Liver (tissue), 7 donors: ENCODE measurements at regions not wholly inside any gene's neighbourhood (a gene's known extent, or its start where the extent isn't known, plus 50 kb on each side); places are given as distances from the start of the nearest gene placed in this dataset.
"Not testable (repeated sequence)": the region's sequence is repeated elsewhere in the genome, so short reads cannot be mapped to it uniquely, and the experiment has no call there.

Experiments used
- DNase-seq: peaks from one replicate; pipeline ENCODE4 v3.0.0-alpha.2; 2017; ENCODE audit warnings: low spot score
- H3K27ac ChIP-seq, 2 donors: one replicate each; pipeline ENCODE4 v1.7.0; 2013; ENCODE audit warnings: inconsistent platforms in 2 of 2, low read length in 2 of 2, control low read depth in 1 of 2, low read depth in 1 of 2, mild to moderate bottlenecking in 1 of 2
- H3K27me3 ChIP-seq, 4 donors: one replicate each; pipeline versions ENCODE4 v1.6.1 to v1.7.0; 2013; ENCODE audit warnings: low read length in 3 of 4, inconsistent platforms in 1 of 4, mild to moderate bottlenecking in 1 of 4, moderate library complexity in 1 of 4; ENCODE audit not compliant: control insufficient read depth in 4 of 4, insufficient read depth in 4 of 4
- H3K36me3 ChIP-seq, 4 donors: one replicate each; pipeline versions ENCODE4 v1.6.1 to v1.7.0; 2013; ENCODE audit warnings: low read length in 3 of 4, mild to moderate bottlenecking in 3 of 4, low read depth in 1 of 4, moderate library complexity in 1 of 4; ENCODE audit not compliant: control insufficient read depth in 4 of 4, insufficient read depth in 3 of 4
- H3K4me1 ChIP-seq, 4 donors: one replicate each; pipeline versions ENCODE4 v1.6.1 to v1.7.0; 2013; ENCODE audit warnings: low read length in 3 of 4, mild to moderate bottlenecking in 3 of 4, moderate library complexity in 1 of 4; ENCODE audit not compliant: control insufficient read depth in 4 of 4, insufficient read depth in 4 of 4
- H3K4me3 ChIP-seq, 3 donors: one replicate each; pipeline versions ENCODE4 v1.6.1 to v1.7.0; 2013; ENCODE audit warnings: low read length in 3 of 3, control low read depth in 1 of 3, low read depth in 1 of 3, mild to moderate bottlenecking in 1 of 3
- H3K9ac ChIP-seq, 2 donors: one replicate each; pipeline ENCODE4 v1.7.0; 2013; ENCODE audit warnings: low read length in 2 of 2, mild to moderate bottlenecking in 2 of 2, moderate library complexity in 2 of 2, control low read depth in 1 of 2, low read depth in 1 of 2
- H3K9me3 ChIP-seq, 4 donors: one replicate each; pipeline versions ENCODE4 v1.6.1 to v1.7.0; 2013; ENCODE audit warnings: low read length in 3 of 4; ENCODE audit not compliant: control insufficient read depth in 4 of 4
- HNF4A ChIP-seq, 2 donors: conservative IDR thresholded peaks; 2 replicates each; pipeline ENCODE4 v1.6.1; 2016; ENCODE audit warnings: antibody characterized with exemption in 2 of 2, mild to moderate bottlenecking in 2 of 2
- RXRA ChIP-seq, 2 donors: IDR thresholded peaks; 2 replicates each; pipeline ENCODE4 v1.6.1; 2017 to 2018; ENCODE audit warnings: antibody characterized with exemption in 2 of 2, mild to moderate bottlenecking in 1 of 2
- WGBS: extraction: QIAGEN DNeasy Blood & Tissue Kit; methylation state at CpG from one replicate; pipeline ENCODE4 v1.1.7; 2013; 5-methylcytosine and 5-hydroxymethylcytosine counted together
- donor health status: healthy.
- donor health status: healthy.
- donor health status: healthy.
- donor health status: healthy.

DNA sequence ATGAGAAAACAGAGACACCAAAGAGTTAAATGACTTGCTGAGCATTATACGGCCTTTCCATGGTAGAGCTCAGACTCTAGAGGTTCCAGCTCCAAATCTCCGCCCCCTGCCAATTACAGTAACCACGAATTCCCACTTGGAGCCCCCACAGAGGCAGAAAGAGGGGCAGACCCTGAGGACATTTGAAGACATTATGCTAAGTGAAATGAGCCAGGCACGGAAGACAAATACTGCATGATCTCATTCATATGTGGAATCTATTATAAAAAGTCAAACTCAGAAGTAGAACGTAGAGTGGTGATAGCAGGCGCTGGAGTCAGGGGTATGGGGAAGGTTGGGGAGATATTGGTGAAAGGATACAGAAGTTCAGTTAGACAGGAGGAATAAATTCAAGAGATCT, 303.4 kb downstream of the ANAPC1 start:
- not testable (repeated sequence) for H3K4me3 ChIP-seq, H3K9me3 ChIP-seq, H3K9ac ChIP-seq, H3K27me3 ChIP-seq, H3K27ac ChIP-seq, H3K36me3 ChIP-seq, DNase-seq, H3K4me1 ChIP-seq
- no CpG with 5 or more reads among the region's 6 CpGs for WGBS

DNA sequence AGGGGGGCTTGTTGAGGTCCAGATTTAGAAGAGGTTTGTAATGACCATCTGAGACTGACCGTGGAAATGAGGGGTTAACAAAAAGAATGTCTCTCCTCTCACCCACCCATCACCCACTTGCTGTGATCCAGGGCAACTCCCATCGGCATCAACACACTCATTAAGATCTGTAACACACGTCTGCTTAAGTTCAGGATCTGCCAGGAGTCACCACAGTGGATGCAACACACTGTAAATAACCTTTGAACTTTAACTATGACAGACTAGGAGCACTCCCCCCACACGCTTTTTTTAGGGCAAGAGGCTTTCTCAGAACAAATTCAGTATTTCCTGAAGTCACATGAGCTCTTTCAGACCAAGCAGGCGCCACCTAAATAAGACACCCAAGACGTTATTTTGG, 301.9 kb downstream of the ANAPC1 start:
- DNase-seq, H3K4me1 ChIP-seq, H3K9ac ChIP-seq, H3K27ac ChIP-seq, H3K9me3 ChIP-seq, H3K27me3 ChIP-seq, H3K36me3 ChIP-seq, H3K4me3 ChIP-seq: not testable (repeated sequence)
- 49% methylated on average over 6 of the region's 6 CpGs for WGBS
- TF ChIP-seq RXRA (IDR thresholded peaks at IDR 0.05), result peak in 1 of 2 donors; percentile 28
- TF ChIP-seq HNF4A (conservative IDR thresholded peaks at IDR 0.05), result peak in 1 of 2 donors; percentile 22

DNA sequence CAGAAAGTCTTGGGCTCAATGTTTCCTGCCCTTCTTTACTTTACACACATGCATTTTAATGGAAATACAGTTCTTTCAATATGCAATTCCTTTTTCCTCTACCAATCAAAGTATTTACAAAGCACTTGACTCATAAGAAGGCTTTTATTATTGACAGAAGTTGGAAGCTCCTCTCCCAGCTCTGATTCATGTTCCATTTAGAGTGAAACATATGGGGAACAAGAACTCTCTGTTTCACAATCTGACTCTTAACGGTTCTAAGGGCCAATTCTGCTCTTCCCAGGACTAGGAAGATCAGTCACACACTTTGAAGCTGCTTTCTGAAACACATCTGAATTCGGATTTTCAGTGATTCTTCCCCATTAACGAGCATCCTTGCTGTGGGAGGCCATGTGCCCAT, 300.5 kb downstream of the ANAPC1 start:
- WGBS, result no CpG with 5 or more reads among the region's 3 CpGs
- not testable (repeated sequence) for H3K27ac ChIP-seq, H3K36me3 ChIP-seq, H3K4me1 ChIP-seq, H3K27me3 ChIP-seq, H3K9ac ChIP-seq, DNase-seq, H3K9me3 ChIP-seq, H3K4me3 ChIP-seq

DNA sequence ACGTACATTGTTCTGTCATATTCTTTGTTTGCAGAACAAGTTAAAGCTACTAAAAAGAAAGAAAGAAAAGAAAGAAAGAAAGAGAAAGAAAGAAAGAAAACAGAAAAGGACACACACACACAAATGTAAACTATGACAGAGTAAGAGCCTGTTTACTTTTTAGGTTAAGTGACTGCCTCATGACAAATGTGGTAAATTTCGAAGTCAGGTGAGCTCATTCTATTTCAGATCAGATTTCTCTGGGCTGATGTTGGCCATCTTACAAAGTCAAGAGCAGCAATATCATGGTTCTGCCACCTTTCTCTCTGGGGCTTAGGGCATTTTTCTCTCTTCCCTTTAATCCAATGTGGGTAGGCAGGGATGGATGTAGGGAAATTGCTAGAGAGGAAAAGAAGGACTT, 299.5 kb downstream of the ANAPC1 start:
- not testable (repeated sequence) for H3K27ac ChIP-seq, H3K4me3 ChIP-seq, H3K27me3 ChIP-seq, H3K36me3 ChIP-seq, H3K9me3 ChIP-seq, H3K9ac ChIP-seq, H3K4me1 ChIP-seq, DNase-seq
- 90% methylated on average over 1 of the region's 2 CpGs for WGBS

DNA sequence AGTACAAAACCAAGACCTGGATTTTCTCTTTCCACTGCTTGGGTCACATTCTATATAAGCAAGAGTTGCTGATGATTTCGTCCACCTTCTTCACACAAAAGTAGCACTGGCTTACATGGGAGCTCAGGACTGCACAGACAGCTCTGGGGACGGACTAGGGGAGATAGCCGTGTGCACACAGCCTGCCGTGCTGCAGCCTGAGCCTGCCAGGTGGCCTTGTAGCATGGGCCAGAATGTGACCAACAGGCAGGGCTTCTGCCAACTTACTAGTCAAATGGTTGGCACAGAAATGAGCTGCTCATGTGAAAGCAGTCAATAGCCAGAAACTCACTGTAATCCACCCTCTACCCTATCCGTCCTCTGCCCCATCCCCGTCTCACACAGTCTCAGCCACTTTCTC, 299.0 kb downstream of the ANAPC1 start:
- not testable (repeated sequence) for H3K27me3 ChIP-seq, H3K36me3 ChIP-seq, DNase-seq, H3K4me3 ChIP-seq, H3K4me1 ChIP-seq, H3K9ac ChIP-seq, H3K9me3 ChIP-seq, H3K27ac ChIP-seq
- 36% methylated on average over 6 of the region's 6 CpGs for WGBS
- TF ChIP-seq RXRA (IDR thresholded peaks at IDR 0.05) (peak in 1 of 2 donors; percentile 33), HNF4A (conservative IDR thresholded peaks at IDR 0.05) (peak in 1 of 2 donors; percentile 24)

DNA sequence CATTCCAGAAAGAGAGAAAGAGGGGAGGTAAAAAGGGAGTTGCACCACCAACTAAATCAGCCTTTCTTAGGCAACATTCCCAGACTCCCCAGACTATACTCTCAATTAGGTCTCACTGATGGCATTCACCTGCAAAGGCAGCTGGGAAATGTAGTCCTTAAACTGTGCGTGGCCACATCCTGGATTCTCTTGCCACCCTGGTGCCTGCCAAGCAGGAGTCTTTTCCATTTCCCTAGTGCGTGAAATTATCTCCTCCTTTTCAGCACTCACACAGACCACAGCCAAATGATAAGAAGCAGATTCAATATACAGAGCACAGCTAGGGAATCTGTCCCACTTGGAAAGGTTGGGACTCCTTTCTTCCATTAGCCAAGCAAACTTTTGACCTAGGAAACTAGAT, 298.0 kb downstream of the ANAPC1 start:
- H3K9me3 ChIP-seq, H3K9ac ChIP-seq, H3K36me3 ChIP-seq, DNase-seq, H3K4me1 ChIP-seq, H3K27ac ChIP-seq, H3K27me3 ChIP-seq, H3K4me3 ChIP-seq: not testable (repeated sequence)
- 28% methylated on average over 2 of the region's 2 CpGs for WGBS

DNA sequence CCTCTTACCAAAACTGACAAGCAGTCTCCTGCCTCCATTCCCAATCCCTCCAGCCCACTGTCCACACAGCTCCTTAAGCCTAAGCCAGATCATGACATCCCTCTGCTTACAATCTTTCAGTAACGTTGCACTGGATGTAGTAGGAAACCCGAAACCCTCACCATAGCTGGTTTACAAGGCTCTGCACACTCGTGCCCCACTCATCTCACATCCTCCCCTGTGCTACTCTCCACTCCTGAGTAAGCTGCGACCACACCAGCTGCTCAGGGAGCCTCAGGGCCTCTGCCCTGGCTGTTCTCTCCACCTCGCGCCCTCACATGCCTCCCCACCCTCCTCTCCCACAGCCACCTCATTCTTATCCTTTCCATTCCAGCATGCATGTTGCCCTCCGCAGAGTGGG, 288.9 kb downstream of the ANAPC1 start:
- DNase-seq, H3K9me3 ChIP-seq, H3K4me3 ChIP-seq, H3K9ac ChIP-seq, H3K4me1 ChIP-seq, H3K36me3 ChIP-seq, H3K27me3 ChIP-seq, H3K27ac ChIP-seq: not testable (repeated sequence)
- 96% methylated on average over 4 of the region's 7 CpGs for WGBS

DNA sequence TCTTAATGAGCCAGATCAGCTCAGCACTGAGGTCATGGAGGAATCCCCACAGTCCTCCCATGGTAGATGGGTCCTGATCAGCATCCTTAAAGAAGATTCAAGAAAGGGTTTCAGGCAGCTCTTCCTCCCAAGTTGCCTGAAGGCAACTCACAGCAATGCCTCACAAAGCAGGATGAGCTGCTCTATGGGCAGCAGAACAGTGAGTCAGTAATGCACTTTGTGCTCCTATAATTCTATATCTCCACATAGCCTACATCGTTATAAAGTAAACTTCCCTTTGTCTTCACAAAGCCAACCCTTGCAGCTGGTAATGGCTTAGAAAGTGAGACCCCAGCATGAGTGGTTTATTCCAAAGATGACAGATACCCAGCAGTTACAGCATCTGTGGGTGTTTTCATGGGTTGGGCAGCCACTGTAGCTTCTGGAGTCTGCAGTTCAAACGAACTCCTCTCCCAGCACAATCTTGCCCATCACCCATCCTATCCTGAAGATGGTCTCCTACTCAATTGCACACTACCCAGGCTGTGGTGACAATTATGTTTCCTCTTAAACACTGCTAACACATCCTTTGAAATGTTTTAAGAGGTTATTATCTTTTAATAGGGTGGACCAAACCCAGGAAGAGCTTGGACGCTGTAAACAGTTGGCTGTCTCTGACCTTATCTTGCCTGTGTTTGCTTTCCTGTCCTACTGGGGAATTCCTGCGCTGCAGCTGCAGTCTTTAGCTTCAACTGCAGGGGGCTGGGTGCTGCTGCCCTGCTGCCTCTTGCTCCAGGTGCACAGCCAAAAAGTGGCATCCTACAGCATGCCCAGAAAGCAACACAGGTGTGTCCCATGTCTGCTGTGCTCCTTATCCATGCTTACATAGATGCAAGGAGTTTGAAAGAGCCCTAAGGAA, 286.9 kb downstream of the ANAPC1 start:
- WGBS, result 31% methylated on average over 2 of the region's 4 CpGs

More for the DNA sequence above, 286.9 kb downstream of the ANAPC1 start:
- not testable (repeated sequence) for H3K9me3 ChIP-seq, H3K9ac ChIP-seq, DNase-seq, H3K4me1 ChIP-seq, H3K36me3 ChIP-seq, H3K27me3 ChIP-seq, H3K27ac ChIP-seq, H3K4me3 ChIP-seq
